GM23248 (cell line): ENCODE measurements at regions not wholly inside any gene's neighbourhood (a gene's known extent, or its start where the extent isn't known, plus 50 kb on each side); places are given as distances from the start of the nearest gene placed in this dataset.

ENCODE experiments used
- EZH2 ChIP-seq: fragments of 200-600 bp; sonication (generic); IDR thresholded peaks from 2 replicates; pipeline ENCODE4 v1.6.1; 2018; ENCODE audit warnings: antibody characterized with exemption, mild to moderate bottlenecking; ENCODE audit not compliant: insufficient read depth, poor library complexity, severe bottlenecking
- EZH2phosphoT487 ChIP-seq: fragments of 200-600 bp; sonication (generic); IDR thresholded peaks from 2 replicates; pipeline ENCODE4 v1.6.1; 2018; ENCODE audit warnings: antibody characterized with exemption, moderate library complexity, mild to moderate bottlenecking, low read depth; ENCODE audit not compliant: insufficient read depth

GRCh38 chr5:126103050-126103449, 320.2 kb upstream of the GRAMD2B start:
- TF ChIP-seq EZH2 (no peak), EZH2phosphoT487 (no peak)
